Common myeloid progenitor, CD34-positive (primary cell): ENCODE measurements at regions not wholly inside any gene's neighbourhood (a gene's known extent, or its start where the extent isn't known, plus 50 kb on each side); places are given as distances from the start of the nearest gene placed in this dataset.

Experiments
- CTCF ChIA-PET: fragments of 350-600 bp; sonication (Branson Sonifier 250); formaldehyde crosslinking; loops from one replicate; lab custom pipeline; 2021; ENCODE audit warnings: antibody characterized with exemption; lab: Charles Lee
- POLR2A ChIA-PET: fragments of 350-600 bp; sonication (Branson Sonifier 250); formaldehyde crosslinking; loops from one replicate; lab custom pipeline; 2021; ENCODE audit warnings: antibody characterized with exemption; lab: Charles Lee
- DNase-seq, 3 donors: peaks; one replicate each; pipeline versions ENCODE4 v3.0.0 to v3.0.0-alpha.2; 2013
- H3K27ac ChIP-seq, 2 experiments: 1 replicate in 1 of 2; 2 replicates in 1 of 2; pipeline ENCODE4 v1.7.0; 2013; ENCODE audit warnings: inconsistent platforms in 2 of 2, low read length in 2 of 2, mild to moderate bottlenecking in 2 of 2, low read depth in 1 of 2, moderate library complexity in 1 of 2; ENCODE audit not compliant: severe bottlenecking in 2 of 2, insufficient read depth in 1 of 2, poor library complexity in 1 of 2
- H3K27me3 ChIP-seq, 5 experiments: replicated peaks in 2 of 5; 1 replicate in 3 of 5; 2 replicates in 2 of 5; pipeline versions ENCODE4 v1.6.1 to v1.7.0; 2013; ENCODE audit warnings: low read length in 4 of 5, mild to moderate bottlenecking in 2 of 5, moderate library complexity in 2 of 5, inconsistent platforms in 1 of 5; ENCODE audit not compliant: insufficient read depth in 5 of 5, control insufficient read depth in 4 of 5
- H3K36me3 ChIP-seq, 4 experiments: 1 replicate in 2 of 4; 2 replicates in 2 of 4; pipeline versions ENCODE4 v1.6.1 to v1.7.0; 2013; ENCODE audit warnings: low read length in 3 of 4, control low read depth in 1 of 4, mild to moderate bottlenecking in 1 of 4; ENCODE audit not compliant: control insufficient read depth in 4 of 4, insufficient read depth in 4 of 4
- H3K4me1 ChIP-seq, 4 experiments: 1 replicate in 3 of 4; 2 replicates in 1 of 4; pipeline versions ENCODE4 v1.6.1 to v1.7.1; 2013; ENCODE audit warnings: low read length in 3 of 4, mild to moderate bottlenecking in 3 of 4, control low read depth in 1 of 4, inconsistent platforms in 1 of 4, moderate library complexity in 1 of 4; ENCODE audit not compliant: control insufficient read depth in 4 of 4, insufficient read depth in 4 of 4; ENCODE audit errors: control extremely low read depth in 1 of 4
- H3K4me3 ChIP-seq, 7 experiments: 1 replicate in 4 of 7; 2 replicates in 3 of 7; pipeline versions ENCODE4 v1.5.1 to v1.7.0; 2013; ENCODE audit warnings: mild to moderate bottlenecking in 7 of 7, low read length in 6 of 7, moderate library complexity in 6 of 7, inconsistent platforms in 2 of 7, low read depth in 2 of 7, control low read depth in 1 of 7; ENCODE audit not compliant: insufficient read depth in 4 of 7, control insufficient read depth in 1 of 7; ENCODE audit errors: extremely low read depth in 1 of 7
- H3K9me3 ChIP-seq, 5 experiments: 1 replicate in 4 of 5; 2 replicates in 1 of 5; pipeline versions ENCODE4 v1.6.1 to v1.7.1; 2013; ENCODE audit warnings: low read length in 4 of 5, mild to moderate bottlenecking in 2 of 5, inconsistent platforms in 1 of 5, low read depth in 1 of 5, moderate library complexity in 1 of 5; ENCODE audit not compliant: control insufficient read depth in 4 of 5, insufficient read depth in 2 of 5; ENCODE audit errors: control extremely low read depth in 1 of 5
- WGBS: methylation state at CpG from one replicate; pipeline ENCODE4 v1.1.5; 2013; ENCODE audit not compliant: insufficient coverage; 5-methylcytosine and 5-hydroxymethylcytosine counted together

DNA sequence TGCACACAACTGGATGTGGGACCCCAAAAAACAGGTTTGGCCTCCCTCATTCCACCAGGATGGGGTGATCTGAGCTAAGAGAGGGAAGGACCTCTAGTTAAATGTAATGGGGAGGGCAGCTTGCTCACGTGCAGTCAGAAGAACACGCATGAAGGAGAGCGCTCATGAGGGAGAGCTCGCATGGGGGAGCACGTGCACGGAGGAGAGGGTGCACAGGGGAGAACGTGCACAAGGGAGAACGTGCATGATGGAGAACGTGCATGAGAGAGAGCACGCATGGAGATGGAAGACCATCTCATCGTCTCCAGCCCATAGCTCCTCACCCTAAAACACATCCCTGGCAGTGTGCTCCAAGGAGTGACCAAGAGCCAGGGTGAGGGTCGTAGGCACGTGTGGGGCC lies 141.2 kb downstream of the RBFOX3 start:
- H3K4me3 ChIP-seq = no peak overlapping the region
- 92% methylated on average over 12 of the region's 13 CpGs for WGBS
- no peaks in the 10 kb centered on the region for H3K4me1 ChIP-seq
- no peak overlapping the region for H3K27ac ChIP-seq
- no peak for DNase-seq
- CTCF ChIA-PET = no interaction called here
- no peaks in the 10 kb centered on the region for H3K9me3 ChIP-seq
- H3K36me3 ChIP-seq = no peaks in the 10 kb centered on the region
- POLR2A ChIA-PET = interaction anchor here (0.6 kb wide), 1 partner anchor 119 kb away, joined by 3 read pairs; no protein-coding TSS in a partner anchor
- peaks cover 0 to 46% (median 14%) of the 10 kb centered on the region in 5 experiments for H3K27me3 ChIP-seq

DNA sequence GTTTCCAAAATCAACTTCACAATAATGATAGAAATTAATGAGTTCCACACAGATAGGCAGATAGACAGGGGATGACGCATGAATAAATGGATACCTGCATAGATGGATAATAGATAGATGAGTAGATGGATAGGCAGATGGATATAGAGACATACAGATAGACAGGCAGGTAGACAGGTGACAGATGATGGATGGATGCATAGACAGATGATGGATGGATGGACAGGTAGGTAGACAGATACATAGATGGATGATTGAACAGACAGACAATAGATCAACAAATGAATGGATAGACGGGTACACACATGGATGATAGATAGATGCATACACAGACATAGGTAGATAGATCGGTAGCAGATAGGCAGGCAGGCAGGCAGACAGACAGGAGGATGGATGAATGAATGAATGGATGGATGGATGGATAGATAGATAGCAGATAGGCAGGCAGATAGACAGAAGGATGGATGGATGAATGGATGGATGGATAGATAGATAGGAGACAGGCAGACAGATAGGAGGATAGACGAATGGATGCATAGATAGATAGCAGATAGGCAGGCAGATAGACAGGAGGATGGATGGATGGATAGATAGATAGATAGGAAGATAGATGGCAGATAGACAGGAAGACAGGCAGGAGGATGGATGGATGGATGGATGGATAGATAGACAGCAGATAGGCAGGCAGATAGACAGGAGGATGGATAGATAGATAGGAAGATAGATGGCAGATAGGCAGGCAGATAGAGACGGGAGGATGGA lies 142.5 kb downstream of the RBFOX3 start:
- Histone ChIP-seq H3K36me3 (no peaks in the 10 kb centered on the region), H3K4me1 (no peaks in the 10 kb centered on the region), H3K9me3 (no peaks in the 10 kb centered on the region), H3K4me3 (no peak overlapping the region), H3K27ac (no peak overlapping the region), H3K27me3 (peaks cover 0 to 39% (median 8%) of the 10 kb centered on the region in 5 experiments)
- ChIA-PET CTCF (no interaction called here), POLR2A (no interaction called here)
- 96% methylated on average over 5 of the region's 5 CpGs for WGBS
- DNase-seq = no peak

DNA sequence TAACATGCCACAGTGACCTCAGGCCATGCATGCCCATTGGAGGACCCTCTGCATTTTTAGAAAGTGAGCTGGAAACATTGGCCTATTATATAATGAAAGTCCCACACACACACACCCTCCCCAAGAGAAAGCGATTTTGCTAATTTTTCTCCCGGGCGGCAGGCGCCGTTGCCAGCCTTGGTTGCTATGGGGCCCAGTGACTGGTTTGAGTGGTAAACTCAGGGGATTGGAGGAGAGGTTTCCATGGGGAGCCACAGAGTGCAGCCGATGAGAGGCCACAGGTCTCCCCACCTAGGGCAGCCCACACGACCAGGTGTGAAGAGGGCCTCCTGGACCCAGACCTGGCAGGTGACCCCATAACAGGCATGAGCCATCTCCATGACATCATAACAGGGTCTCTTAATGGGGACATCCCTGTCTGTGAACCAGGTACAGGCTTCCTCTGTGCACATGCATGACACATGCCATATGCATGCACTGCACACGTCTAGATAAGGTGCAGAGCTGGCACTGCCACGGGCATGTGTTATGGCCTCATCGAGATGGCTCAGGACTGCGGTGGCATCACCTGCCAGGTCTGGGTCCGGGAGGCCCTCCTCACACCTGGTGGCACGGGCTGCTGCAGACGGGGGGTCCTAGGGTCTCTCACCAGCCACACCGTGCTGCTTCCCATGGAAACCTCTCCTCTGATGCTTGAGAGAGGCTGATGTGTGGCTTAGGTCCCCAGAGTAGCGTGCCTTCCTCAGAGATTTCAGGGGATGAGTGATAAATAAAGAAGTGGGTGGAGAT lies 144.1 kb downstream of the RBFOX3 start:
- Histone ChIP-seq H3K36me3 (no peaks in the 10 kb centered on the region), H3K4me3 (no peak overlapping the region), H3K9me3 (no peaks in the 10 kb centered on the region), H3K27me3 (peaks cover 0 to 38% (median 2%) of the 10 kb centered on the region in 5 experiments), H3K27ac (no peak overlapping the region), H3K4me1 (no peaks in the 10 kb centered on the region)
- DNase-seq = no peak
- POLR2A ChIA-PET = no interaction called here
- CTCF ChIA-PET = no interaction called here
- 93% methylated on average over 10 of the region's 16 CpGs for WGBS

DNA sequence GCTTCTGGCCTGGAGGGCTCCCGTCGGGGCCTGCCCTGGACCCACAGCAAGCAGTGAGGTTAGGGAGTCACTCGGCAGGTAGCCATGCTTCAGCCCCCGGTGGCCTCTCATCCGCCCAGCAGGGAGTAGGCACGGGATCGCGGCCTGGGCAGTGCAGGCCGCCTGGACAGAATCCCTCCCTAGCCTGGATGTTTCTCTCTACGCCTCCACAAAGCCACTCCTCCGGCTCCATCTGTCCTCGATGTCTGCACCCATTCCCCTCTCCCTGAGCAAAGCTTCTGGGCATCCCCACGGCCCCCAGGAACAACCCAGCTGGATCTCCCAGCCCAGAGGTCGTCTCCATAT lies 145.2 kb downstream of the RBFOX3 start:
- ChIA-PET CTCF (no interaction called here), POLR2A (no interaction called here)
- peaks cover 0 to 33% (median 2%) of the 10 kb centered on the region in 5 experiments for H3K27me3 ChIP-seq
- no peak for DNase-seq
- no peak overlapping the region for H3K4me3 ChIP-seq
- WGBS = 74% methylated on average over 11 of the region's 14 CpGs
- H3K4me1 ChIP-seq = no peaks in the 10 kb centered on the region
- no peaks in the 10 kb centered on the region for H3K9me3 ChIP-seq
- H3K27ac ChIP-seq = no peak overlapping the region
- no peaks in the 10 kb centered on the region for H3K36me3 ChIP-seq

DNA sequence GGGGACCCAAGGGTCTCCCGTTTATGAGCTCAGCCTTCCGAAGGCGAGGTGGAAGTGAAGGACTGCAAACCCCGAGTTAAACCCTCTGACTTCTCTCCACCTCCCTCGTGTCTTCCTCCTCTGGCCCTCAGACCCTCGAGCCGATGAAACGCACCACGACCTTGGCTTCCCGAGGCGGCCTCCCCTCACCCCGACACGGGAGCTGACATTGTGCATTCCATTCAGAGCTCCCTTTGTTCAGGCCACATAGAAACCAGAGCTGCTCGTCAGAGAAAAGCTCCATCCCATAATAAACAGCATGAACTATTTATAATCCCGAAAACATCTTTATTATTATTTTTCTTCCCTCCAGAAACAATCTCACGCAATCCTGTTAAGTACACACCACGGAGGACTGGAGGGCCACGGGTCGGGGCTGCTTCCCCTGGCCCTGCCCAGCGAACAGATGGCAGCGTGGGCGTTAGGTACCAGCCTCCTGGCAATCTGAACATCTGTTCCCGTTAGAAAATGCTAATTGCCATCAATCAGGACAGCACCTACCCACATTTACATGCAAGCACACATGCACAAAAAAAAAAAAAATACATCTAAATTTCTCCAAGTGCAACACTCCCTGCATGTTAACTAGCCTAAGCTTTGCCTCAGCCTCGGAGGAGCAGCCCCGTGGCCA lies 145.7 kb downstream of the RBFOX3 start:
- DNase-seq = no peak
- ChIA-PET CTCF (no interaction called here), POLR2A (no interaction called here)
- WGBS = 78% methylated on average over 21 of the region's 25 CpGs
- Histone ChIP-seq H3K9me3 (no peaks in the 10 kb centered on the region), H3K4me1 (no peaks in the 10 kb centered on the region), H3K27me3 (peaks cover 0 to 32% (median 4%) of the 10 kb centered on the region in 5 experiments), H3K27ac (no peak overlapping the region), H3K4me3 (no peak overlapping the region), H3K36me3 (no peaks in the 10 kb centered on the region)

DNA sequence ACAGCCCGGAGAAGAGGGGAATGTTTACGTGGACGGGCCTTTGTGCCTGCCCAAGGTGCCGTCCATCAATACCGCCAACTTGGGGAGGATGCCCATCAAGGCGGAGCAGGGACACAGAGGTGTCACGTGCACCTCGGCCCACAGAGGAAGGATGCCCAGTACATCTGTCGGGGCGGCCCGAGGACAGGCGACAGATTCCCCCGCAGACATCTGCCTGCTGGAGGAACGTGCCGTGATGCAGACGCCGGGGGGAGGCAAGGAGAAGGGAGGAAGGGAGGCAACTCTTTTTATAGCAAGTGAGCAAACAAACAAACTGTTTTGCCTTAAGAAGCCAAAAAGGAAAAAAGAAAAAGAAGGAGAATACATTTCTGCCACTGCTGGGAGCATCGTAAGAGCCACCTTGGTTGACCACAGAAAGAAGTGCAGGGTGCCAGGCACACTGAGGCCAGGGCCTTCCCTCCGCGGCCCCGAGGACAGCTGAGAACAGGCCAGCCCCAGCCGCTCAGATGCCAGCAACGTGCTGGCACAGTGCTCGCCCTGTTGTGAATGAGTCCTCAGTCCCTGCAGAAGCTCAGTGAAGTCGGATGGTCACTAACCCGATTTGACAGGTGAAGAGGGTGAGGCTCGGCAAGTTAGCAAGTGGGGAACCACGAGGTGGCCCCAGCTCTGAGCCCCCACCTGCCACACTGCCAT lies 146.4 kb downstream of the RBFOX3 start:
- no peak for DNase-seq
- POLR2A ChIA-PET = no interaction called here
- H3K27ac ChIP-seq = no peak overlapping the region
- H3K4me3 ChIP-seq = no peak overlapping the region
- CTCF ChIA-PET = no interaction called here
- 82% methylated on average over 25 of the region's 28 CpGs for WGBS
- peaks cover 0 to 25% (median 4%) of the 10 kb centered on the region in 5 experiments for H3K27me3 ChIP-seq
- H3K4me1 ChIP-seq = no peaks in the 10 kb centered on the region
- no peaks in the 10 kb centered on the region for H3K9me3 ChIP-seq
- H3K36me3 ChIP-seq = no peaks in the 10 kb centered on the region
